Esophagus squamous epithelium (tissue), 4 donors: ENCODE measurements at regions not wholly inside any gene's neighbourhood (a gene's known extent, or its start where the extent isn't known, plus 50 kb on each side); places are given as distances from the start of the nearest gene placed in this dataset.

Experiments
- POLR2A ChIP-seq, 4 donors: fragments of 450-650 bp; IDR thresholded peaks; one replicate each; pipeline ENCODE4 v1.6.1; 2017; ENCODE audit warnings: antibody characterized with exemption in 4 of 4, mild to moderate bottlenecking in 4 of 4, moderate library complexity in 3 of 4
- TF ChIP-seq, protein P1 (sequence below), 6 experiments: fragments of 450-650 bp in 4 of 6; fragments of 200-600 bp in 2 of 6; sonication (generic) in 2 of 6; IDR thresholded peaks; one replicate each; pipeline ENCODE4 v1.5.1; 2016 to 2019; ENCODE audit warnings: antibody characterized with exemption in 6 of 6, mild to moderate bottlenecking in 4 of 6, moderate library complexity in 4 of 6

DNA sequence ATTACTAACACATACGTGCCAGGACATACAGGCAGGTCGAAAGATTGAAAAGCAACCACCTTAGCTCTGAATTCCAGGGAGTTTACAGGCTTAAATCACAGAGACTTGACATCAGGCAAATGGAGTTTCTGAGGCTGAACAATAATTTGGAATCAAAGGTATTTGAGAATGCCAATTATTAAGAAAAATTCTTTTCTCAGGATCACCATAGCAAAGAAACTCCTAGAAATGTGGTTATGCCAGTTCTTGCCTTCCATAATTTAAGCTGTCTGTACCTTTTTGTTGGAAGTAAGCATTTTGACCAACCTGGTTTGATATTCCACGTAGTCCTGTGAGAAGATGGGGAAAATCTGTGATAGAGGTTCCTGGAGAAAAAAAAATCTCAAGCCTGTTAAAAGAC lies 312.4 kb upstream of the SMARCA2 start:
- TF ChIP-seq, protein P1, sequence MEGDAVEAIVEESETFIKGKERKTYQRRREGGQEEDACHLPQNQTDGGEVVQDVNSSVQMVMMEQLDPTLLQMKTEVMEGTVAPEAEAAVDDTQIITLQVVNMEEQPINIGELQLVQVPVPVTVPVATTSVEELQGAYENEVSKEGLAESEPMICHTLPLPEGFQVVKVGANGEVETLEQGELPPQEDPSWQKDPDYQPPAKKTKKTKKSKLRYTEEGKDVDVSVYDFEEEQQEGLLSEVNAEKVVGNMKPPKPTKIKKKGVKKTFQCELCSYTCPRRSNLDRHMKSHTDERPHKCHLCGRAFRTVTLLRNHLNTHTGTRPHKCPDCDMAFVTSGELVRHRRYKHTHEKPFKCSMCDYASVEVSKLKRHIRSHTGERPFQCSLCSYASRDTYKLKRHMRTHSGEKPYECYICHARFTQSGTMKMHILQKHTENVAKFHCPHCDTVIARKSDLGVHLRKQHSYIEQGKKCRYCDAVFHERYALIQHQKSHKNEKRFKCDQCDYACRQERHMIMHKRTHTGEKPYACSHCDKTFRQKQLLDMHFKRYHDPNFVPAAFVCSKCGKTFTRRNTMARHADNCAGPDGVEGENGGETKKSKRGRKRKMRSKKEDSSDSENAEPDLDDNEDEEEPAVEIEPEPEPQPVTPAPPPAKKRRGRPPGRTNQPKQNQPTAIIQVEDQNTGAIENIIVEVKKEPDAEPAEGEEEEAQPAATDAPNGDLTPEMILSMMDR (IDR thresholded peaks at IDR 0.05), result no peak
- TF ChIP-seq POLR2A (IDR thresholded peaks at IDR 0.05), result no peak
